NB4 (cell line): ENCODE measurements at regions not wholly inside any gene's neighbourhood (a gene's known extent, or its start where the extent isn't known, plus 50 kb on each side); places are given as distances from the start of the nearest gene placed in this dataset.
"Not testable (repeated sequence)": the region's sequence is repeated elsewhere in the genome, so short reads cannot be mapped to it uniquely, and the experiment has no call there.

Experiments
- DNase-seq: peaks from one replicate; pipeline ENCODE4 v3.0.0; 2010; ENCODE audit warnings: low read depth
- H3K4me3 ChIP-seq: one replicate; pipeline ENCODE4 v1.5.1; 2011; ENCODE audit warnings: mild to moderate bottlenecking, low read depth, low read length, moderate library complexity
- MYC ChIP-seq: IDR thresholded peaks from 2 replicates; pipeline ENCODE4 v1.6.1; 2011; ENCODE audit warnings: low read depth, low read length
- POLR2A ChIP-seq: IDR thresholded peaks from 2 replicates; pipeline ENCODE4 v1.6.1; 2011; ENCODE audit warnings: mild to moderate bottlenecking; ENCODE audit not compliant: insufficient read length; ENCODE audit errors: extremely low read depth
- TF ChIP-seq, protein P1 (sequence below): IDR thresholded peaks from one replicate; pipeline ENCODE4 v1.5.1; 2012; ENCODE audit warnings: low read depth, low read length
- TF ChIP-seq, protein P2 (sequence below): IDR thresholded peaks from 2 replicates; pipeline ENCODE4 v1.6.1; 2011; ENCODE audit warnings: low read depth, low read length

DNA sequence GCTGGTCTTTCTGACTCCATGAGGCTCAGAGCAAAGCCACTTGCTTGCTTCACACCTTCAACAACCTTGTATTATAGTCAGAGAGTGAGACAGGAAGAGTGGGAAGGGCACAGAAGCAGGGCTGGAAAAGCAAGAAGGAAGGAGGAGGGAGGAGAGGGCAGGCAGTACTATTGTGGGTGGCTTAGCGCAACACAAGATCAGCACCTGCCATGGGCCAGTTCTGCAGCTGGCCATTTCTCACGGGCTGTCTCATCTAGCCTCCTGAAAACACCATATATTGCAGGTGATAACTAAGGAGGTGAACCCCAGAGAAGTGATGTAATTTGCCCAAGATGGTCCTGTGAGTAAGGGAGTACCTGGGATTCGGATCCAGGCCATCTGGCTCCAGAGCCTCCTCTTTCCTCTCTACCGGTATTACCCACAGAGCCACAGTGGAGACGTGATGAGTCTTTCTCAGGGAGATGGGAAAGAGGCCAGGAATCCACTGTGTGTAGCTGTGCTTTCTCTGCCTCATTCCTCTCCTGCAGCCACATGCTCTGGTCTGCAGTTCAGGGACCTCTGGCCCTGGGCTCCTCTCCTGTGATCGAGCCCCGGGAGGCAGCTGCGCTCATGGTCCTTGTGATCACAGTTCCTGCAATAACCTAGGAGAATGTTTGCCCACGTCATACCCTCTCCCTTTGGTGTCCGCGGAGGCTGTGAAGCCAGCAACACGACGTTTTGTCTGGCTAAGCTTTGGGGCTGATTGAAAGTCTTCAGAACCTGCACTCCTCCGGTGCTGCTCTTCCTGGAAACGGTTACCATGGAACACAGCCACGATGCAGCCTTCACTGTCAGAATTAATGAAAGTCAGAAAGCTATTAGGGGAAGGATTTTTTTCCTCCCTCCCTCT is 178.1 kb upstream of the CCL2 start:
- TF ChIP-seq MYC = no peak
- TF ChIP-seq, protein P1, sequence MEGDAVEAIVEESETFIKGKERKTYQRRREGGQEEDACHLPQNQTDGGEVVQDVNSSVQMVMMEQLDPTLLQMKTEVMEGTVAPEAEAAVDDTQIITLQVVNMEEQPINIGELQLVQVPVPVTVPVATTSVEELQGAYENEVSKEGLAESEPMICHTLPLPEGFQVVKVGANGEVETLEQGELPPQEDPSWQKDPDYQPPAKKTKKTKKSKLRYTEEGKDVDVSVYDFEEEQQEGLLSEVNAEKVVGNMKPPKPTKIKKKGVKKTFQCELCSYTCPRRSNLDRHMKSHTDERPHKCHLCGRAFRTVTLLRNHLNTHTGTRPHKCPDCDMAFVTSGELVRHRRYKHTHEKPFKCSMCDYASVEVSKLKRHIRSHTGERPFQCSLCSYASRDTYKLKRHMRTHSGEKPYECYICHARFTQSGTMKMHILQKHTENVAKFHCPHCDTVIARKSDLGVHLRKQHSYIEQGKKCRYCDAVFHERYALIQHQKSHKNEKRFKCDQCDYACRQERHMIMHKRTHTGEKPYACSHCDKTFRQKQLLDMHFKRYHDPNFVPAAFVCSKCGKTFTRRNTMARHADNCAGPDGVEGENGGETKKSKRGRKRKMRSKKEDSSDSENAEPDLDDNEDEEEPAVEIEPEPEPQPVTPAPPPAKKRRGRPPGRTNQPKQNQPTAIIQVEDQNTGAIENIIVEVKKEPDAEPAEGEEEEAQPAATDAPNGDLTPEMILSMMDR = no peak
- TF ChIP-seq, protein P2, sequence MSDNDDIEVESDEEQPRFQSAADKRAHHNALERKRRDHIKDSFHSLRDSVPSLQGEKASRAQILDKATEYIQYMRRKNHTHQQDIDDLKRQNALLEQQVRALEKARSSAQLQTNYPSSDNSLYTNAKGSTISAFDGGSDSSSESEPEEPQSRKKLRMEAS = no peak
- TF ChIP-seq POLR2A = no peak
- H3K4me3 ChIP-seq = no peak overlapping the region
- no peak for DNase-seq

DNA sequence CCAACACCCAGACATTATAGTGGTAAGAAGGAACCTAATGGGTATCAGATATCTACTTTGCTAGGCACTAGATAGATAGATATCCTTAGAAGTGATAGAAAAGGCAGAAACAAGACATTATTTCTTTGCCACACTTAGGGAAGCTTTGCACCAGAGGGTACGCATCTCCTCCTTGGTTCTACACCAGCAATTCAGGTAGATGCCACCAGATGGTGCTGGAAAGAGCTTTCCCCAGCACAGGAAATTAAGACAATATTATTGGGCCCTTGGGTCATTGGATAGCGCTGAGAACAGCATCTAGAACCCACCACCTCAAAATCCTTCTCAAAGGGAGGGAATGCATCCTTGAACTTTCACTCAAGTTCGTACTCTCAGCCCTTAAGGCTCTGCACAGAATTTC is 173.8 kb upstream of the CCL2 start:
- H3K4me3 ChIP-seq = no peak overlapping the region
- DNase-seq = peak; percentile 41
- TF ChIP-seq, protein P1 = peak; percentile 72
- no peak for TF ChIP-seq POLR2A
- TF ChIP-seq, protein P2 = no peak

DNA sequence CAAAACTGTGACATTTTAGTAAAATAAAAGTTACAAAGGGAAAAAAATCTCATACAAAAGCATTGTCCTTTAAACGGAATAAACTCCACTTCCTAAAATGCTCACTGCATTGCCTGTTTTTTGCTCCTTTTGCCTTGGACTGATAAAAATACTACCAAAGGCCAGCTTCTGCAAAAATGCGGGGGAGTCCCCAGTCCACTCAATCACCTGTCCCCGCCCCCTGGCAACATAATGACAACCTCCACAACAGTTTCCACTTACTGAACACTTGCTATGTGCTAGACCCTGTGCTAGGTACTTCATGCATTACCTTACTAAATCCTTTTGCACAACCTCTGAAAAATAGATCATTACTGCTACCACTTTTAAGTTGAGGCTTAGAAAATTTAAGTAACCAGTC is 172.7 kb upstream of the CCL2 start:
- no peak overlapping the region for H3K4me3 ChIP-seq
- DNase-seq = no peak
- TF ChIP-seq, protein P2 = no peak
- TF ChIP-seq, protein P1 = no peak
- TF ChIP-seq POLR2A (no peak), MYC (no peak)

DNA sequence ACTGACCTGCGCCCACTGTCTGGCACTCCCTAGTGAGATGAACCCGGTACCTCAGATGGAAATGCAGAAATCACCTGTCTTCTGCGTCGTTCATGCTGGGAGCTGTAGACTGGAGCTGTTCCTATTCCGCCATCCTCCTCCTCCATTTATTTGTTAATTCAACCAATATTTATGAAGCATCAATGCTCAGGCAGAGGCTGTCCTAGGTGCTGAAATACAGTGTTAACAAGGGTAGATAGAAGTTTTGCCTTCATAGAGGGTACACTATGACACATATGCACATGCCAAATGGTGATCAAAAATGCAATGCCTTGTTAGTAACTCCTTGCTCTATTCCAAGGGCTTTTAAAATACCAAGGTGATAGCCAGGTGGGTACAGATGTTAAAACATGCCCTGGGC is 166.0 kb upstream of the CCL2 start:
- DNase-seq, H3K4me3 ChIP-seq: not testable (repeated sequence)

DNA sequence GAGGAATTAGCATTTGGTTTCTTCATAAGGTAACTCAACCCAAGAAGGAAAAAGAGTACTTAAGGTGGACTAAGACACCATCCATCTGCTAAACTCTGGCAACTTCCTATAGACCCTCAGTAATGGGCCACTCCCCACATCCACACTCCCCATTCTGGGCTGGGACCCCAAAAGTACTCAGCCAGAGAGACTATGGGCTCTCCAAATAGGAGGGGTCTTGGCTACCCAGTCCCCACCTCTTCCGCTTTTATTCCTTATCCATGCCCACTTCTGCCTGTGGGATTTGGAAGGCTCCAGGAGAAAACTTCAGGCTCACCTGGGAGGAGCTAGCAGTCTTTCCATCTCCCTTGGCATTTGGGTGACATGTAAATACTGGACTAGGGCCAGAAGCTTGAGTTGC is 164.5 kb upstream of the CCL2 start:
- DNase-seq = no peak
- no peak overlapping the region for H3K4me3 ChIP-seq
- no peak for TF ChIP-seq POLR2A
- TF ChIP-seq, protein P1 = no peak

DNA sequence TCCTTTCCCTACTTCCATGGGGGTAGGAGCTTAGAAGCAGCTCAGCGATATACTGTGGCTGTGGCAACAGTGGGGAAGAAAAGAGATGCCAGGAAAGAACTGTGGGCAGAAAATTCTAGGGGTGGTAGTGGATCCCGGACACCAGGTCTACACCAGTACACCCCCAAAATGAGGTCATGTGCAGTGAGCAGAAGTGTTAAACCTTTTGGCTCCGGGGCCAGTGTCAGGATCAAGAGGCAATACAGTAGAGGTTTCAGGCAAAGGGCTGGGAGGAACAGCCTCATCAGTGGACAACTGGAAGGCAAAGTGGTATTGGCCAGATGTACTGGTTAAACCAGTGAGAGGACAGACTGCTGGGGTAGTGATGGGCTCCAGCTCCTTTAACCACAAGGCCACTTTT is 163.1 kb upstream of the CCL2 start:
- no peak overlapping the region for H3K4me3 ChIP-seq
- TF ChIP-seq MYC (no peak), POLR2A (no peak)
- TF ChIP-seq, protein P2 = no peak
- TF ChIP-seq, protein P1 = no peak
- no peak for DNase-seq
